Activated CD4-positive, CD25-positive, alpha-beta regulatory T cell treated with anti-CD3 and anti-CD28 coated beads, Interleukin-2, amount 50 U/mL, for 24 hours (primary cell): ENCODE measurements at regions not wholly inside any gene's neighbourhood (a gene's known extent, or its start where the extent isn't known, plus 50 kb on each side); places are given as distances from the start of the nearest gene placed in this dataset.

Experiments used
- ATAC-seq, 2 donors: fragments of 150-1000 bp; cut with Tn5 transposase; one replicate each; pipeline ENCODE4 v1.10.0; 2021; ENCODE audit warnings: mild to moderate bottlenecking in 1 of 2, moderate library complexity in 1 of 2

GRCh38 chr9:78811622-78812276 is 514.8 kb downstream of the PSAT1 start:
- ATAC-seq, result no peak

DNA sequence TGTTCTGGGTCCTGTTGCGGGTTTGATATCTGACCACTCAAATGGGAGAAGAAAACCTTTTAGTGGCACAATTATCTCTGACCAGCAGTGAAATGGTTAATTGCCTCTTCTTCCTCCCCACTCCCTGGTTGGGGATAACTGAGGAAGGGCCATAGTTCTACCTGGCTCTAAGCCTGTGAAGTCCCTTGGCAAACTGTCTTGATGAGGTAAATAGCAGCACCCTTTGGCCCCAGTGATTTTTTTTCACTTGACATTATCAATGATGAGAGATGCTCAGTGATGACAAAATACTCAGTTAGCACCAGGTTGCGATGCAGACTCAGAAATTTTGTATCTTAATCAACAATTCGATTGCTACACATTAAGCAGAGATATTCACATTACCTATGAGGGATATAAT is 515.7 kb downstream of the PSAT1 start:
- no peak for ATAC-seq

- ATAC-seq, result no peak
These were observed 516.8 kb downstream of the PSAT1 start for GRCh38 chr9:78813602-78814180.

DNA sequence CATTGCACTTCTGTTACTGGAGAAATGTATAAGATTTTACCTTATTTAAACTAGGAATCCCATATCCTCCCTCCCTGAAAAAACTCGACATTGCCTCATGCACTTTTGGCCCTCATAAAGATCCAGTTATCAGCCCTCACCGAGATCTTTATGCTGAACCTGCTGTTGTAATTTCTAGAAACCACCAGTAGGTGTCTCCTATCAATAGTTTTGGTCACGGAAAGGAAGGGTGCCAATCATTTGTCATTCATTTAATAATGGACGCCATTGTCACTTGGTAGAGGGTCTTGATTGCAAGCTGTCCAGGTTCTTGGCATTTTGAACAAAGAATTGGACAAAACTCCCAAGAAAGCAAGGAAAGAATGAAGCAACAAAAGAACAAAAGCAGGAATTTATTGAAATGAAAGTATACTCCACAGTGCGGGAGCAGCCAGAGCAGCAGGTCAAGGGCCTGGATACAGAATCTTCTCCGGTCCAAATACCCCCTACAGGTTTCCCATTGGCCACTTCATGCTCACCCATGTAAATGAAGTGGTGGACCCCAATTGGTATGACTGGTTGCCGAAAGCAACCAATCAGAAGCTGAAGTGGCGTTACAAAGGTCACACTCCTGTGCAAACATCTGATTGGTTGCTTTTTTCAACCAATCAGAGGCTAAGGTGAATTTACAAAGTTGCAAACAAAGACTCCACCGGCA is 524.3 kb downstream of the PSAT1 start:
- ATAC-seq, result no peak

DNA sequence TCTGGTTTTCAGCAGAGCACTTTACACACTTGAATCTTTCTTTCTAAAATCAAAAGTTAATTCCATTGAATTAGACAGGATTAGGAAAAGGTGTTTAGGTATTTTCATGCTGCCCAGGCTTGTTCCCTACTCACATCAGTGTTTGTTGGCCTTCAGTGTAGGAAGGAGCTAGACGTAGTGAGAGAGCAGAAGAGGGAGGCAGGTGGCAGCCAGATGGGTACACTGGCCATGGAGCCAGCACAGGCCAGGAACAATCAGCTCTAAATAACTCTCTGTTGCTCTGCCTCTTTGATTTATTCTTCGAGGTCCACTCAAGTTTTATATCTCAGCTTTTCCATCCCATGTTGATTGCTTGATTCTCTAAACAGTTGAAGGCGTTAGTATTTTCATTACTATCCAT is 529.6 kb downstream of the PSAT1 start:
- no peak for ATAC-seq

DNA sequence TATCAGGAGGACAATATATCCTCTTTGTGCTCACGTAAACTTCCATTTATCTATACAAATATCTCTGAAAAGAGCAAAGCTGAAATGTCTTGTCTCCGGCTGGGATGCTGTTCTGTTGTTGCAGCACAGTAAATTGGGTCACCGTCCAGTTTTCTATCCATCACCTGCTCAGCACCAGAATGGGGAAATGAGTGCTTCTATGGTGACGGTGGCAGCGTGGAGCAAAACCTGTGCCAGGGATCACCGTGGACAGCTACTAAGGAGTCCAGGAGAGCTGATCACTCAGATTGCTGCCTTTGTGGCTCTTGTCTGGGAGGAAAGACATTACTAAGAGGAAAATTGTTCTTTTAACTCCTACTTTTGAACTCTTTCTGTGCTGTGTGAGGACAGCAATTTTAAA is 531.6 kb downstream of the PSAT1 start:
- ATAC-seq, result no peak

DNA sequence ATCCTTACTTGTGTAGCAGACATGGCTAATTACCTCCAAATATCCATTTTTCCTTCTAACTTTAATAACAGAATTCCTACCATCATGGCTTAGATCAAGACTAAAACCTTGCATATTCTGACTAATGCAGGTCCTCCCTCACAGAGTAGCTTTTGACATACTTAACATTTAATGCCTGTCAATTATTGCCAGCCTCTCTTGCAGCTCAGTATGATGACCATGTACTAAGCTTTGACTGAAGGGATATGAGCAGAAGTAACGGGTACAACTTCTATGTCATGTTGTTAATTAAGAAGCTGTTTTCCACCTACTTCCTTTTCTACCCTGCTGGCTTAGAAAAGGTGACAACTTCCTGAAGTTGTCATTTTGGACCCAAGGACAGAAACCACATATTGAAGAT is 533.4 kb downstream of the PSAT1 start:
- no peak for ATAC-seq

DNA sequence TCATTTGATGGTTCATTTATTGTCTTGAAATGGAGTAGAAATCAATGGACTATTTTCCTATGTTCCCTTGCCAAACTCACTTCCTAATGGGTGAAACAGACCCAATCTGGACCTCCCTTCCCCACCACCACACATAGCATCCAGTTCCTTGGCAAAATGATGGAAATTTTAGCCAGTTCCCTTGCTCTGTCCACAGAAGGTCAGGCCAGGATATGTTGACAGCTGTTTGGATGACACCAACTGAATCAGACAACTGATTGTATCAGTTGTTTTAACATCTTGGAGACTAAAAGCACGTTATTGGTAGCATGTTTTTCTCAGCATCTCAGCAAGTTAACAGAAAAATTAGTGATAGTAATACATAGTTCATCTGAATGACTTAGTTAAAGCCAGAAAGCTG is 534.8 kb downstream of the PSAT1 start:
- ATAC-seq, result no peak

- ATAC-seq, result no peak
These were observed 539.1 kb downstream of the PSAT1 start for GRCh38 chr9:78835928-78836450.

DNA sequence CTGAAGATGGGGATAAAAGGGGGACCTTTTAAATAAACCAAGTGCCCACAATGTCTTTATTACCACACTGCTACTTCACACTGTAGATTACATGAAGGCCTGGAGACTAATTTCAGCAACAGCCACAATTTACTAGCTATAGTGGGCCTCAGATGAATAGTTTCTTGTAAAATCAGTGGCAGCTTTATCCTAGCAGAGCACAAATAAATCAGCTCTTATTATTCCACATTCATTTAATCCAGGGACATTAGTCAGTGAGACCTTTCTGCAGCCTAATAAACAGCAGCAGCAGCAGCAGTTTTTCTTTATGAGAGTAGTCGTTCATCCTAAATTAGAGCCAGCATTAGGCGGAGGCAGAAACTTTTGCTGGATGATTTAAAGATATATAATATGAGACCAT is 542.3 kb downstream of the PSAT1 start:
- ATAC-seq, result no peak

GRCh38 chr9:78848061-78848460 is 551.1 kb downstream of the PSAT1 start:
- no peak for ATAC-seq

GRCh38 chr9:78856144-78856543 is 559.2 kb downstream of the PSAT1 start:
- ATAC-seq, result no peak

DNA sequence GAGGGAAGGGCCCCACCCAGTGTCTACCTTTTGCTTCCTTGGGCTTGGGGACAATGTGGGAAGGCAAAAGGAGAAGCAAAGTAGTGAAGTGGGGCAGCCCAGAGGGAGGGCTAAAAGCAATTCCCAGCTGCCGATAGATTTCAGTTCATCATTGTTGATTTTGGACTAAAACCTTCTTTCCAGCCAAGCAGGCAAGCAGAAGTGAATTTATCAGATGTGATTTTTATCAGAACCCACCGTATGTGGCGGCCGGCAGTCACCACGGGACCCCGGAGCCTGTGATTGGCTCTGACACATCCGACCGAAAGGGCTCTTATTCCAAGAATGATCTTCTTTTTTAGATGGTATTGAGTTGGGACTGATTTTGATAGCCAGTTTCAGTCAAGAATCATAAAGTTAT is 559.9 kb downstream of the PSAT1 start:
- no peak for ATAC-seq

DNA sequence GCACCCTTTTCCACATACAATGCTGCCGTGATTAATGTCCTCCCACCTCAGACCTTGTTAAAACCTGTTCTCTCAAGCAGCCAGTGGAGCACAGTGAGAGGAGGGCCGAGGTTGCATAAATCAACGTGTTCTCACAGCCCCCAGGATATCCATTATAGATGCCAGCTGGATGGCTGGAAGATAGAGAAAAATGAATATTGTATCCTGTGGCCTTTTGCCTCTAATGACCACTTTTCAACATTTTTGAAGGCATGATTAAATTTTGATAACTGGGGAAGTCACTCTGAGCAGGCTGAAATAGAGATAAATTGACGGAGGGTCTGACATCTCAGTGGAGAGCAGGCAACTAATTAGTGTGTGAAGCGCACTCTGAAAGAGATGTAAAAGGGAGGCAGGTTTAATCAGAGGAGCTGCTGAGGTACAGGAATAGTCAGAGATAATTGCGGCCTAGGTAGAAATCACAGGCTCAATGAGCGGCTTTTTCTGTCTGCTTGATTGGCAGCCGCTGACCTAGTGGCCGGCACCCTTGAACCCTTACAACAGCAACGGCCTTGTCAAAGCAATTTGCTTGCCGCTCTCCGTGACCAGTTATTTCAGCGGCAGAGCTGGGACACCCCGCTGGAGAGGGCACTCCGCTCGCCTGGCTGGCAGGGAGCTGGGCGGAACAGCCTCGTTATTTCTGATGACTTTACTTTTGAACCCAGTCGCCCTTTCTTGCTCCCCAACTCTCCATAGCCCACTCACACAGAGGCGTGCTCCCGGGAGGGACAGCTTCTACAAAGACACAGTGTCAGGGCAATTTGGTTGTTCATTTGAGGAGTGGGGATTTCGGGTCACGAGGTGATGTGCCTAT is 560.7 kb downstream of the PSAT1 start:
- no peak for ATAC-seq

DNA sequence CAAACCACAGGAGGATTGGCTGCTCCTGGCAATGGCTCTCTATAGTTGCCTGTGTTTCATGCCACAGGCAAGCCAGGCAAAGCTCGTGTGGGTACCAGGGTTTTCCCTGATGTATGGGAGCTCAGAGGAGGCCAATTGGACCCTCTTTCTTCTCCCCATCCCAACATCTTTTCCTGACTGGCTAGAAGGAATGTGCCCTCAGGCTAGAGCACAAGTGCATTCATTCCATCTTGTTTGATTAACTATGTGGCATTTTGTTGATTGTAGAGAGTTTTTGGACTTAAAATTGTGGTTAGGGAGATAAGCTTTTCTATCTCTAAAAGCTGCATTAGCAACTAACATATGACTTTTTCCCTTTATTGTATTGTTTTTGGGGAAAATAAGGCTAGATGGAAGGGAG is 561.3 kb downstream of the PSAT1 start:
- ATAC-seq, result no peak

GRCh38 chr9:78860801-78861475 is 564.0 kb downstream of the PSAT1 start:
- ATAC-seq, result no peak

DNA sequence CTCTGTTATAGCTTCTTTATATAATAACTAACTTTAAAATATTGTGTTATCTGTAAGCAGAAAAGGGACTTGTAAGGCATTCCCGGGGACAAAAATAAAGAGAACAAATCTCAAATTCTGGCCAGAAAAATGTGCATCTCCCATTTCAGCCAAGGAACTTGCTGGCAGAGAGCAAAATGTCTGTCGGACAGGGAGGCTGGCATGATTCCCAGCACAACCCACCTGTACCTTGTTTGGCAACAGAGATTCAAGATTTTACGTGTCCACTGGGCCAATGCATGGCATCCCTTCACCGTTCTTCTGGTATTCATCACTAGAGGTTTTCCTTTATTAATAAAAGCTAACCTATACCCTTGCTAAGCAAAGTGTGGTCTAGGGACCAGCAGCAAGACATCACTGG is 566.6 kb downstream of the PSAT1 start:
- no peak for ATAC-seq

- ATAC-seq, result no peak
These were observed 568.8 kb downstream of the PSAT1 start for GRCh38 chr9:78865737-78866136.

GRCh38 chr9:78866207-78867132 is 569.5 kb downstream of the PSAT1 start:
- ATAC-seq, result no peak

DNA sequence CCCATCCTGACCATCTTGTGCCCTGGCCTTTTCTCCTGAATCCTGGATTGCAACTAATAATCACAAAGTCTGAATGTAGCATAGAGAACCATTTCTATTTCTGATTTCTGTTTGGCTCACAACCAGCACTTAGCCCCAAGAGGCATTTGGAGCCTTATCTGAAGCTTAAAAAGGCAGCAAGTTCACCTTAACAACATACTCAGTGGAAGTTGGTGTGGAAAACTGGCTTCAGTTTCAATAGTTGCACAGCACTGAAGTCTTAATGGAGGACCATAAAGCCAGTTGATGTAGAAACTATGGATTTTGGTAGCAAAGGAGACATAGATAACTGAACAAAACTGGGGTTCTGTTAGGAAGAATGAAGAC is 574.1 kb downstream of the PSAT1 start:
- no peak for ATAC-seq
